C4-2B (cell line): ENCODE measurements at regions not wholly inside any gene's neighbourhood (a gene's known extent, or its start where the extent isn't known, plus 50 kb on each side); places are given as distances from the start of the nearest gene placed in this dataset.

Experiments
- ZFX ChIP-seq: fragments of 450-650 bp; IDR thresholded peaks from 2 replicates; pipeline ENCODE4 v1.6.1; 2017
- TF ChIP-seq, protein P1 (sequence below): fragments of 450-650 bp; conservative IDR thresholded peaks from 2 replicates; pipeline ENCODE4 v1.5.1; 2017; ENCODE audit warnings: mild to moderate bottlenecking

DNA sequence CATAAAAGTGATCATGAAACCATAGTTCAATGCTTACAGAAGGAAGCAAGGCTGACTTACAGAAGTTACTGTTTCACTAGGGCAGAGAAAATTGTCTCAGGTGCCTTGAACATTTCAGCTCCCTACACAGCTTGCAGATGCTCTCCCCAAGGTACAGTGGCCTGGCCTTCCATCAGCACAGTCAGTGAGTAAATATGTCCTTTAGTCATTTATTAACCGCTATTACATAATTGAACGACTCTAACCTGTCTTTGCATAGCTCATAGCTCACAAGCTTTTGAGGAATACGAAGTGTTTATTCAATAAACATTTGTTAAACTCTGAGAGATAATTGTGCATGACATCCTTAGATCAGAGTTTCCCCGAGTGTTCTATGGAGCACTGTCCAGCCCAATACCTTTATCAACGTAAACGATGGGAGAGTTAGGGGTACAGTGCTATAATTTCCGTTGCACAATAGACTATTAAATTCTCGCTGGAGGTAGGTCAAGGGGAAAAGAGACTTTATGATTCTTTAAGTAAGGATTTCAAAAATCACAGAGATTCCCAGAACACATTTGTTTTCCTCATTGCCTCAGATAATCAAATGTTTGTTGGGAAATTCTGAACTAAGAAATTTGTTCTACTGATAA, 677.8 kb downstream of the TSN start:
- no peak for TF ChIP-seq ZFX
- TF ChIP-seq, protein P1, sequence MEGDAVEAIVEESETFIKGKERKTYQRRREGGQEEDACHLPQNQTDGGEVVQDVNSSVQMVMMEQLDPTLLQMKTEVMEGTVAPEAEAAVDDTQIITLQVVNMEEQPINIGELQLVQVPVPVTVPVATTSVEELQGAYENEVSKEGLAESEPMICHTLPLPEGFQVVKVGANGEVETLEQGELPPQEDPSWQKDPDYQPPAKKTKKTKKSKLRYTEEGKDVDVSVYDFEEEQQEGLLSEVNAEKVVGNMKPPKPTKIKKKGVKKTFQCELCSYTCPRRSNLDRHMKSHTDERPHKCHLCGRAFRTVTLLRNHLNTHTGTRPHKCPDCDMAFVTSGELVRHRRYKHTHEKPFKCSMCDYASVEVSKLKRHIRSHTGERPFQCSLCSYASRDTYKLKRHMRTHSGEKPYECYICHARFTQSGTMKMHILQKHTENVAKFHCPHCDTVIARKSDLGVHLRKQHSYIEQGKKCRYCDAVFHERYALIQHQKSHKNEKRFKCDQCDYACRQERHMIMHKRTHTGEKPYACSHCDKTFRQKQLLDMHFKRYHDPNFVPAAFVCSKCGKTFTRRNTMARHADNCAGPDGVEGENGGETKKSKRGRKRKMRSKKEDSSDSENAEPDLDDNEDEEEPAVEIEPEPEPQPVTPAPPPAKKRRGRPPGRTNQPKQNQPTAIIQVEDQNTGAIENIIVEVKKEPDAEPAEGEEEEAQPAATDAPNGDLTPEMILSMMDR: no peak
